GM12864 (cell line): ENCODE measurements at regions not wholly inside any gene's neighbourhood (a gene's known extent, or its start where the extent isn't known, plus 50 kb on each side); places are given as distances from the start of the nearest gene placed in this dataset.

ENCODE experiments used
- DNase-seq: peaks from one replicate; pipeline ENCODE4 v3.0.0-alpha.2; 2011; ENCODE audit warnings: low read depth
- H3K4me3 ChIP-seq: 2 replicates; pipeline ENCODE4 v1.5.1; 2011; ENCODE audit warnings: mild to moderate bottlenecking, low read depth, low read length, control low read depth
- CTCF ChIP-seq: IDR thresholded peaks from 2 replicates; pipeline ENCODE4 v1.5.1; 2011; ENCODE audit warnings: low read depth, mild to moderate bottlenecking, moderate library complexity, low read length, control low read depth, inconsistent platforms; ENCODE audit errors: missing control alignments

DNA sequence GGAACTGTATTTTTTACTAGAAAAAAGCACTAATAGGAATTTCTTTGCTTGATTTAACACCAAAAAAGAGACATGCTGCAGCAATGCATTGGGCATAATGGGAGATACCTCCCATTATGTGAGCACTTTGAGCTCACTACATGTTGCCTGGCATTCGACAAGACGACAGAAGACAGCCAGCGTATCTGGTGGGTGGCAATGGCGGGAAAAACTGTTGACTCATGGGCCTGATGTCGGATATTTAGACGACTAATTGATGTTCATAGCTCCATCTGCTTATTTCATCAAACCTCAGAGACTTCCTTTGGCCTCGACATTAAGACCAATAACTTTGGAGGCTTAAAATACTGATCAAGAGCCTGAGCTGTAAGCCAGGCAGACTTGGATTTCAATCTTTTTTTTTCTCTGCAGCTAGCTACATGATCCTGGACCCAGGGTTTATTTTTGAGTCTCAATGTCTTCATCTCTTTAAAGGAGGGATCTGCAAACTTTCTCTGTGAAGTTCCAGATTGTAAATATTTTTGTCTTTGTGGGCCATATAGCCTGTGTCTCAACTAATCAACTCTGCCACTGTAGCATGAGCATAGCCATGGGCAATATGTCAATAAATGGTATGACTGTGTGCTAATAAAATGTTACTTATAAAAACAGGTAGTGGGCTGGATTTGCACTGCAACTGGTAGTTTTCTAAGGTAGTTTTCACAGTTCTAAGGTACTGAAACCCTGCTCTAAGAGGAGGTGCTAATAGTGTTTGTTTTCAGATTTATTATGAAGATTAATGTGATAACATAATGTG lies 375.1 kb downstream of the METTL15 start:
- no peak overlapping the region for H3K4me3 ChIP-seq
- DNase-seq: no peak
- no peak for TF ChIP-seq CTCF

DNA sequence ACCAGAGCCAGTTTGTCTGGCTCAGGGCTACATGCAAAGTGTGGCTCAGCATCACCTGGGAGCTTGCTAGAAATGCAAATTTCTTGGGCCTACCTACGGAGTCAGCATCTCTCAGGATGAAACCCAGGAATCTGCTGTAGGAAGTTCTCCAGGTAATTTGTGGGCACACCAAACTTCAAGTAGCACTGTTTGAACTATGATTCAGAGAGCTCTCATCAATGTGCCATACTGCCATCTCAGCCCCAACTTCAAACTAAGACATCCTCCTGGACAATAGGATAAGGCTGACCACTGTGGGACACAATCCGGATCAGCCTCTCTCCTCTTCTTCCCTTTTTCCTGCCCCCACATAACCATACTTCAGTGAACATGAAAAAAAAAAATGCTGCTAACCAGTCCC lies 374.5 kb downstream of the METTL15 start:
- TF ChIP-seq CTCF: no peak
- no peak for DNase-seq
- no peak overlapping the region for H3K4me3 ChIP-seq

DNA sequence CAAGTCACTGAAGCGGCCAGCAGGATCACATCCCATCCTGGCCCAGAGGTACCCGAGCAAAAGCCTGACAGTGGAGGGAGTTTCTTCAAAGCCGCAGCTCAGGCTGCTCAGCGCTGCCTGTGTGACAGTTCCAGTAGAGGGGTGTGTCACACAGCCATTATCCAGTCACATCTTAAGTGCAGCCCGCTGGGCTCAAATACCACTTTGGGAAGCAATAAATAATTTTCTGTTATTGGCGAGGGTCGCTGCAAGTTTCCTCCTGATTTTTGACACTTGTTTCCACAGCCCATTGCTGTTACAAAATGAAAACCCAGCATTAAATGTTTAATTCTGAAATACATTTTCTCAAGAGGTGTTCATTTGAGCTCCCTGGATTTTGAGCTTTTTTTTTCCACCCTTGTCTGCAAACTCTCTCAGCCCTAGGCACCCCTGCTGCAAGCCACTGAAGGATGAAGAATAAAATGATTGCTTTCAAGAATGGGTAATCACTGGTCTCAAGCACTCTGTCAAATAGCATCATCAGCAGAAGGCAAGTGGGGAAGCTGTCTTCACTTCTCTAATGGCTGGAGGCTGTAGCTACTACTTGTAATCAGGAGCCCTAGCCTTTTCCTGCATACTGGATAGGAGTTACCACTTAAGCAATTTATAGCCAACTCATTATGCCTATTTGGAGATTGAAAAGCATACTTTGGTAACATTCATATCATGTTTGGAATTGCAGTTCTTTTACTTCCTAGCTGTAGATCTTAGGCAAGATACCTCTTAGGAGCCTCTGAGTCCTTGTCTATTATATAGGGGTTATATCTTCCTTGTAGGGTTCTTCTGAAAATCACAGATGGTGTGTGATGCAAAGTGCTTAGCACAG lies 373.7 kb downstream of the METTL15 start:
- H3K4me3 ChIP-seq: no peak overlapping the region
- no peak for DNase-seq
- TF ChIP-seq CTCF: no peak

DNA sequence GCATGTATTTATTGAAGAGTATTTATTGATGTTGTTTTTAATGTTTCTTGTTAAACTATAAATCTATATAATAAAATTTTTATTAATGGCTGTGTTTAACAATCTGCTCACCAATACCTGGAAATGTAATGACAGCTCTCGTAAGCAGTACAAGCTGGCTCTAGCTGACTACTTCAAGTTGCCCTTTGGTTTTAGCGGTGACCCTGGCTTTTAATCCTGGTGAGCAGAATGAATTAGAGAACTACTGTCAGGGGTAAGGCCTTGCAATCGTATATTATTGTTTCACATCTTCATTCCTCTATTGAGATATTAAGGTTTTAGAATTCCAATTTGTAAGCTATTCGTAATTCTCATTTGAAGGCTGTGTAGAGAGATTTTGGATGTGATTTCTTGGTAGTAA lies 372.2 kb downstream of the METTL15 start:
- no peak for TF ChIP-seq CTCF
- DNase-seq: no peak
- no peak overlapping the region for H3K4me3 ChIP-seq

- DNase-seq: no peak
- TF ChIP-seq CTCF: no peak
- H3K4me3 ChIP-seq: no peak overlapping the region
These were observed 368.7 kb downstream of the METTL15 start for GRCh38 chr11:28476864-28477263.

GRCh38 chr11:28476049-28476448 lies 367.9 kb downstream of the METTL15 start:
- no peak overlapping the region for H3K4me3 ChIP-seq
- no peak for TF ChIP-seq CTCF
- no peak for DNase-seq
